Endothelial cell of umbilical vein (primary cell): ENCODE measurements at regions not wholly inside any gene's neighbourhood (a gene's known extent, or its start where the extent isn't known, plus 50 kb on each side); places are given as distances from the start of the nearest gene placed in this dataset.

Source experiments
- BruUV-seq: library from RNA; stranded (reverse); fragments of 400-500 nt; replicated peaks from 2 replicates; lab custom pipeline; 2021; lab: Mats Ljungman, UMichigan
- CTCF ChIA-PET: fragments of 300-600, 350-600 bp; sonication (Branson Sonifier 250); formaldehyde crosslinking; loops from one replicate; lab custom pipeline; 2021; ENCODE audit warnings: antibody characterized with exemption, inconsistent platforms; lab: Charles Lee
- POLR2A ChIA-PET: fragments of 300-600, 350-600 bp; sonication (Branson Sonifier 250); formaldehyde crosslinking; loops from one replicate; lab custom pipeline; 2021; ENCODE audit warnings: antibody characterized with exemption, inconsistent platforms; lab: Charles Lee
- DNase-seq: peaks from one replicate; pipeline ENCODE4 v3.0.0-alpha.2; 2011; ENCODE audit warnings: low read depth, low spot score
- FAIRE-seq: peaks from 2 replicates; lab custom pipeline; 2011; peaks lifted over from hg19 to GRCh38; lab: Jason Lieb, UNC
- H2AFZ ChIP-seq: 2 replicates; pipeline ENCODE4 v1.6.0; 2012; ENCODE audit warnings: low read depth, low read length, control low read depth, inconsistent platforms
- H3K27ac ChIP-seq: 2 replicates; pipeline ENCODE4 v1.5.1; 2011; ENCODE audit warnings: low read depth, mild to moderate bottlenecking, control low read depth, low read length, moderate library complexity; ENCODE audit not compliant: insufficient read depth
- H3K27me3 ChIP-seq, 2 experiments: 2 replicates each; pipeline versions ENCODE4 v1.6.0 to v1.6.1; 2011; ENCODE audit warnings: low read length in 2 of 2, mixed read lengths in 1 of 2; ENCODE audit not compliant: control insufficient read depth in 2 of 2, insufficient read depth in 2 of 2
- H3K36me3 ChIP-seq, 2 experiments: 2 replicates in 1 of 2; 3 replicates in 1 of 2; pipeline ENCODE4 v1.5.1; 2011; ENCODE audit warnings: low read length in 2 of 2, mild to moderate bottlenecking in 1 of 2, moderate library complexity in 1 of 2; ENCODE audit not compliant: control insufficient read depth in 2 of 2, insufficient read depth in 2 of 2; ENCODE audit errors: extremely low read depth in 1 of 2
- H3K4me1 ChIP-seq: 3 replicates; pipeline ENCODE4 v1.5.1; 2011; ENCODE audit warnings: mild to moderate bottlenecking, low read length; ENCODE audit not compliant: control insufficient read depth, insufficient read depth; ENCODE audit errors: extremely low read depth
- H3K4me2 ChIP-seq: 2 replicates; pipeline ENCODE4 v1.6.1; 2011; ENCODE audit warnings: low read length, control low read depth, mixed read lengths; ENCODE audit not compliant: insufficient read depth
- H3K4me3 ChIP-seq, 3 experiments: fragments of 200-600 bp in 1 of 3; sonication (generic), shearing (Covaris generic) in 1 of 3; replicated peaks in 1 of 3; 2 replicates each; pipeline ENCODE4 v1.5.1; 2011 to 2016; ENCODE audit warnings: control low read depth in 3 of 3, low read length in 3 of 3, mild to moderate bottlenecking in 2 of 3, inconsistent platforms in 1 of 3, low read depth in 1 of 3, moderate library complexity in 1 of 3; ENCODE audit not compliant: insufficient read depth in 1 of 3
- H3K79me2 ChIP-seq: 2 replicates; pipeline ENCODE4 v1.6.0; 2012; ENCODE audit warnings: low read length, inconsistent platforms; ENCODE audit not compliant: control insufficient read depth, insufficient read depth
- H3K9ac ChIP-seq: replicated peaks from 2 replicates; pipeline ENCODE3; 2011; ENCODE audit warnings: low read length, control low read depth; ENCODE audit not compliant: insufficient read depth; ENCODE audit errors: extremely low read depth
- H3K9me1 ChIP-seq: replicated peaks from 3 replicates; pipeline ENCODE4 v1.6.0; 2011; ENCODE audit warnings: mild to moderate bottlenecking, low read length; ENCODE audit not compliant: control insufficient read depth, insufficient read depth; ENCODE audit errors: extremely low read depth
- H3K9me3 ChIP-seq: replicated peaks from 2 replicates; pipeline ENCODE4 v1.5.1; 2012; ENCODE audit warnings: low read length, inconsistent platforms; ENCODE audit not compliant: control insufficient read depth, insufficient read depth
- H4K20me1 ChIP-seq: replicated peaks from 2 replicates; pipeline ENCODE3; 2011; ENCODE audit warnings: mild to moderate bottlenecking, low read length; ENCODE audit not compliant: control insufficient read depth, insufficient read depth; ENCODE audit errors: extremely low read depth
- CTCF ChIP-seq, 2 donors: IDR thresholded peaks; 1 replicate in 1 of 2; 2 replicates in 1 of 2; pipeline ENCODE4 v1.5.1; 2011; ENCODE audit warnings: low read length in 2 of 2, mild to moderate bottlenecking in 2 of 2, moderate library complexity in 2 of 2, control low read depth in 1 of 2, inconsistent platforms in 1 of 2, low read depth in 1 of 2; ENCODE audit not compliant: insufficient read depth in 1 of 2; ENCODE audit errors: extremely low read depth in 1 of 2
- EZH2 ChIP-seq: IDR thresholded peaks from 2 replicates; pipeline ENCODE4 v1.6.1; 2012; ENCODE audit warnings: borderline replicate concordance, low read depth, mild to moderate bottlenecking, moderate library complexity, low read length, inconsistent platforms; ENCODE audit not compliant: severe bottlenecking
- MYC ChIP-seq: IDR thresholded peaks from one replicate; pipeline ENCODE4 v1.6.1; 2011; ENCODE audit warnings: mild to moderate bottlenecking, low read depth, low read length
- POLR2A ChIP-seq: IDR thresholded peaks from 2 replicates; pipeline ENCODE4 v1.6.1; 2012; ENCODE audit warnings: low read depth, mild to moderate bottlenecking, control low read depth, low read length
- dilution Hi-C: fragments of 300-500 bp; cut with MboI; formaldehyde crosslinking; loops from one replicate; pipeline ENCODE4 v1.15.0; 2019; ENCODE audit warnings: low sequenced_read_pairs; ENCODE audit not compliant: extremely low pct_ligation_motif_present
- intact Hi-C: fragments of 100-400 bp; cut with micrococcal nuclease; formaldehyde crosslinking; loops from one replicate; pipeline ENCODE4 v1.10.0; 2022
- TF ChIP-seq, protein P1 (sequence below): IDR thresholded peaks from 2 replicates; pipeline ENCODE4 v1.6.1; 2011; ENCODE audit not compliant: insufficient read depth, insufficient read length

DNA sequence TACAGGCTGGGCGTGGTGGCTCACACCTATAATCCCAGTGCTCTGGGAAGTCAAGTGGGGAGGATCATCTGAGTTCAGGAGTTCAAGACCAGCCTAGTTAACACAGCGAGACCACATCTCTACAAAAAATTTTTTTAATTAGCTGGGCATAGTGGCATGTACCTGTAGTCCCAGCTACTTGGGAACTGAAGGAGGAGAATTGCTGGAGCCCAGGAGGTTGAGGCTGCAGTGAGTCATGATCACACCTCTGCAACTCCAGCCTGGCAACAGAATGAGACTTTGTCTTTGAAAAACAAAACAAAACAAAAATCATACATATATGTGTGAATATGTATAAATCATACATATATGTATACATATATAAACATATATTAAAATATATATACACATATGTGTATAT is 54.1 kb upstream of the MARCHF10 start:
- Histone ChIP-seq H3K79me2 (no peaks in the 10 kb centered on the region), H3K9ac (no peak overlapping the region), H3K4me3 (no peak overlapping the region), H3K4me2 (no peak overlapping the region), H4K20me1 (no peaks in the 10 kb centered on the region), H3K27me3 (peaks cover 5 to 11% of the 10 kb centered on the region in 2 experiments), H3K9me3 (no peaks in the 10 kb centered on the region), H3K36me3 (no peaks in the 10 kb centered on the region), H3K4me1 (no peaks in the 10 kb centered on the region), H3K27ac (no peak overlapping the region), H3K9me1 (no peaks in the 10 kb centered on the region), H2AFZ (no peak overlapping the region)
- no peak for DNase-seq
- dilution Hi-C loops (no loop called here), intact Hi-C loops (no loop called here)
- no TSS peak for BruUV-seq
- no peak for FAIRE-seq
- ChIA-PET CTCF (no interaction called here), POLR2A (no interaction called here)
- TF ChIP-seq, protein P1, sequence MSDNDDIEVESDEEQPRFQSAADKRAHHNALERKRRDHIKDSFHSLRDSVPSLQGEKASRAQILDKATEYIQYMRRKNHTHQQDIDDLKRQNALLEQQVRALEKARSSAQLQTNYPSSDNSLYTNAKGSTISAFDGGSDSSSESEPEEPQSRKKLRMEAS = no peak
- no peak for TF ChIP-seq EZH2
- TF ChIP-seq MYC = no peak
- TF ChIP-seq POLR2A = no peak
- no peak for TF ChIP-seq CTCF (IDR thresholded peaks at IDR 0.05; ENCODE audit: extremely low read depth in 1 of 2, insufficient read depth in 1 of 2, low read depth in 1 of 2, low read length in 2 of 2)
